Ammon's horn (tissue), 1 donor: ENCODE measurements at regions not wholly inside any gene's neighbourhood (a gene's known extent, or its start where the extent isn't known, plus 50 kb on each side); places are given as distances from the start of the nearest gene placed in this dataset.
"Not testable (repeated sequence)": the region's sequence is repeated elsewhere in the genome, so short reads cannot be mapped to it uniquely, and the experiment has no call there.

Experiments
- DNase-seq: peaks from one replicate; pipeline ENCODE4 v3.0.0-alpha.2; 2016; ENCODE audit warnings: low spot score

- DNase-seq: no peak
Measured at GRCh38 chr4:117691572-117692351, 342.5 kb upstream of the NDST3 start.

- no peak for DNase-seq
Measured at GRCh38 chr4:117692538-117692937, 341.7 kb upstream of the NDST3 start.

GRCh38 chr4:117699595-117699994 is 334.7 kb upstream of the NDST3 start:
- no peak for DNase-seq

- DNase-seq: no peak
Measured at GRCh38 chr4:117700111-117700892, 334.0 kb upstream of the NDST3 start.

- no peak for DNase-seq
Measured at GRCh38 chr4:117702353-117702752, 331.9 kb upstream of the NDST3 start.

- DNase-seq: no peak
Measured at GRCh38 chr4:117704721-117705120, 329.6 kb upstream of the NDST3 start.

- no peak for DNase-seq
Measured at GRCh38 chr4:117740736-117741135, 293.6 kb upstream of the NDST3 start.

GRCh38 chr4:117745379-117745778 is 288.9 kb upstream of the NDST3 start:
- DNase-seq: not testable (repeated sequence)

- DNase-seq: no peak
Measured at GRCh38 chr4:117755438-117755837, 278.8 kb upstream of the NDST3 start.

- no peak for DNase-seq
Measured at GRCh38 chr4:117768610-117769009, 265.7 kb upstream of the NDST3 start.

- DNase-seq: no peak
Measured at GRCh38 chr4:117770269-117771102, 263.8 kb upstream of the NDST3 start.

- DNase-seq: no peak
Measured at GRCh38 chr4:117771647-117772337, 262.5 kb upstream of the NDST3 start.

- no peak for DNase-seq
Measured at GRCh38 chr4:117773064-117773936, 261.0 kb upstream of the NDST3 start.

GRCh38 chr4:117777721-117778120 is 256.6 kb upstream of the NDST3 start:
- no peak for DNase-seq

GRCh38 chr4:117783716-117784115 is 250.6 kb upstream of the NDST3 start:
- peak; percentile 22 for DNase-seq

- no peak for DNase-seq
Measured at GRCh38 chr4:117784266-117784665, 250.0 kb upstream of the NDST3 start.

GRCh38 chr4:117786566-117786965 is 247.7 kb upstream of the NDST3 start:
- no peak for DNase-seq

- DNase-seq: no peak
Measured at GRCh38 chr4:117793845-117794480, 240.3 kb upstream of the NDST3 start.

- DNase-seq: no peak
Measured at GRCh38 chr4:117796677-117797076, 237.6 kb upstream of the NDST3 start.

GRCh38 chr4:117800636-117801035 is 233.7 kb upstream of the NDST3 start:
- no peak for DNase-seq
